ENCODE measurements at regions not wholly inside any gene's neighbourhood (a gene's known extent, or its start where the extent isn't known, plus 50 kb on each side); places are given as distances from the start of the nearest gene placed in this dataset.

GRCh38 chr11:41713030-41713429 is 253.6 kb upstream of the LRRC4C start:
- H3K9ac ChIP-seq (replicated peaks; ENCODE audit: extremely low read depth, insufficient read depth, low read length), result no peak overlapping the region
- no peaks in the 10 kb centered on the region for H3K36me3 ChIP-seq (ENCODE audit: control insufficient read depth in 2 of 2, extremely low read depth in 1 of 2, insufficient read depth in 2 of 2, low read length in 2 of 2)
- dilution Hi-C loops (cut with MboI; ENCODE audit: extremely low pct_ligation_motif_present, low sequenced_read_pairs), result no loop called here
- no peaks in the 10 kb centered on the region for H3K9me3 ChIP-seq (replicated peaks; ENCODE audit: control insufficient read depth, insufficient read depth, low read length)
- TF ChIP-seq POLR2A (IDR thresholded peaks at IDR 0.05; ENCODE audit: low read depth, low read length), result no peak
- TF ChIP-seq FOS (IDR thresholded peaks at IDR 0.05; ENCODE audit: borderline replicate concordance, insufficient read depth, low read length), result no peak
- no peak for TF ChIP-seq EZH2 (IDR thresholded peaks at IDR 0.05; ENCODE audit: borderline replicate concordance, low read depth, low read length, severe bottlenecking)
- no peak for TF ChIP-seq CTCF (IDR thresholded peaks at IDR 0.05; ENCODE audit: extremely low read depth in 1 of 2, insufficient read depth in 1 of 2, low read depth in 1 of 2, low read length in 2 of 2)
- no peak for TF ChIP-seq MAX (IDR thresholded peaks at IDR 0.05; ENCODE audit: insufficient read depth, insufficient read length)
- TF ChIP-seq POLR2AphosphoS5 (IDR thresholded peaks at IDR 0.05; ENCODE audit: insufficient read depth, low read depth, low read length), result no peak
- TF ChIP-seq MYC (IDR thresholded peaks at IDR 0.05; ENCODE audit: low read depth, low read length), result no peak
- TF ChIP-seq JUN (IDR thresholded peaks at IDR 0.05; ENCODE audit: borderline replicate concordance, insufficient read depth, insufficient read length, low read depth), result no peak
- no peak for TF ChIP-seq GATA2 (IDR thresholded peaks at IDR 0.05; ENCODE audit: insufficient read depth, insufficient read length, low read depth, low read length)
- H3K4me3 ChIP-seq (replicated peaks in 1 of 3; ENCODE audit: insufficient read depth in 1 of 3, low read depth in 1 of 3, low read length in 3 of 3), result no peak overlapping the region
- no peak overlapping the region for H2AFZ ChIP-seq (ENCODE audit: low read depth, low read length)
- H3K4me1 ChIP-seq (ENCODE audit: control insufficient read depth, extremely low read depth, insufficient read depth, low read length), result no peaks in the 10 kb centered on the region
- no peaks in the 10 kb centered on the region for H3K79me2 ChIP-seq (ENCODE audit: control insufficient read depth, insufficient read depth, low read length)
- H3K27ac ChIP-seq (ENCODE audit: insufficient read depth, low read depth, low read length), result no peak overlapping the region
- ChIA-PET POLR2A (no interaction called here), CTCF (no interaction called here)
- no peaks in the 10 kb centered on the region for H4K20me1 ChIP-seq (replicated peaks; ENCODE audit: control insufficient read depth, extremely low read depth, insufficient read depth, low read length)
- no TSS peak for BruUV-seq (replicated peaks)
- no peaks in the 10 kb centered on the region for H3K27me3 ChIP-seq (ENCODE audit: control insufficient read depth in 2 of 2, insufficient read depth in 2 of 2, low read length in 2 of 2)
- DNase-seq (ENCODE audit: low read depth, low spot score) (no peak), FAIRE-seq (no peak)
- intact Hi-C loops (cut with micrococcal nuclease), result no loop called here
- H3K9me1 ChIP-seq (replicated peaks; ENCODE audit: control insufficient read depth, extremely low read depth, insufficient read depth, low read length), result no peaks in the 10 kb centered on the region
- no peak overlapping the region for H3K4me2 ChIP-seq (ENCODE audit: insufficient read depth, low read length)

Data from endothelial cell of umbilical vein (primary cell).